Transverse colon (tissue), 4 donors: ENCODE measurements at regions not wholly inside any gene's neighbourhood (a gene's known extent, or its start where the extent isn't known, plus 50 kb on each side); places are given as distances from the start of the nearest gene placed in this dataset.

ENCODE experiments used
- EP300 ChIP-seq: sonication (generic); formaldehyde crosslinking; IDR thresholded peaks from one replicate; pipeline ENCODE4 v1.6.1; 2017; ENCODE audit warnings: antibody characterized with exemption, low read depth
- POLR2AphosphoS5 ChIP-seq, 3 donors: sonication (generic); formaldehyde crosslinking; IDR thresholded peaks; one replicate each; pipeline ENCODE4 v1.6.1; 2016; ENCODE audit warnings: antibody characterized with exemption in 3 of 3
- TF ChIP-seq, protein P1 (sequence below), 5 experiments: fragments of 200-600 bp in 3 of 5; fragments of 450-650 bp in 2 of 5; sonication (generic) in 3 of 5; IDR thresholded peaks; 1 replicate in 2 of 5; 2 replicates in 3 of 5; pipeline ENCODE4 v1.5.1; 2016 to 2017; ENCODE audit warnings: antibody characterized with exemption in 5 of 5, inconsistent platforms in 3 of 5, mild to moderate bottlenecking in 2 of 5, moderate library complexity in 1 of 5

DNA sequence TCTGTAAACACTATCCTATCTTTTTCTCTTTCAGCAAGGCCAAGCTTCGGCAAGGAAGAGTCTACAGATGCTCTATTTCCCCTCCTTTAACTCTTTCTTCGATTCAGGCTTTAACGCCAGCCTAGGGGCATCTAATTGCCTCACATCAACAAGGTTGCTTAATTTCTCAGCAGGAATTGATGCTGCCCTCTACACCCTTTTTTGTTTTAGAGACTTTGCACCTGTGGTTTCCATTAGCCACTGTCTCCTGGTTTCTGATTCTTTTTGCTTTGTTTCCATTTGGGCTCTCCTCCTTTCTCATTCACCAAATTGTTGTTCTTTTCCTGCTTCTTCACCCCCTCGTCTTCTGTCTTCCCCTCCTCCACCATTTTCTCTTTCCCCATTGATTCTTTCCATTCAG is 202.4 kb upstream of the HMCN1 start:
- TF ChIP-seq, protein P1, sequence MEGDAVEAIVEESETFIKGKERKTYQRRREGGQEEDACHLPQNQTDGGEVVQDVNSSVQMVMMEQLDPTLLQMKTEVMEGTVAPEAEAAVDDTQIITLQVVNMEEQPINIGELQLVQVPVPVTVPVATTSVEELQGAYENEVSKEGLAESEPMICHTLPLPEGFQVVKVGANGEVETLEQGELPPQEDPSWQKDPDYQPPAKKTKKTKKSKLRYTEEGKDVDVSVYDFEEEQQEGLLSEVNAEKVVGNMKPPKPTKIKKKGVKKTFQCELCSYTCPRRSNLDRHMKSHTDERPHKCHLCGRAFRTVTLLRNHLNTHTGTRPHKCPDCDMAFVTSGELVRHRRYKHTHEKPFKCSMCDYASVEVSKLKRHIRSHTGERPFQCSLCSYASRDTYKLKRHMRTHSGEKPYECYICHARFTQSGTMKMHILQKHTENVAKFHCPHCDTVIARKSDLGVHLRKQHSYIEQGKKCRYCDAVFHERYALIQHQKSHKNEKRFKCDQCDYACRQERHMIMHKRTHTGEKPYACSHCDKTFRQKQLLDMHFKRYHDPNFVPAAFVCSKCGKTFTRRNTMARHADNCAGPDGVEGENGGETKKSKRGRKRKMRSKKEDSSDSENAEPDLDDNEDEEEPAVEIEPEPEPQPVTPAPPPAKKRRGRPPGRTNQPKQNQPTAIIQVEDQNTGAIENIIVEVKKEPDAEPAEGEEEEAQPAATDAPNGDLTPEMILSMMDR (IDR thresholded peaks at IDR 0.05), result no peak
- no peak for TF ChIP-seq POLR2AphosphoS5 (IDR thresholded peaks at IDR 0.05)
- TF ChIP-seq EP300, result no peak
